ENCODE measurements at regions not wholly inside any gene's neighbourhood (a gene's known extent, or its start where the extent isn't known, plus 50 kb on each side); places are given as distances from the start of the nearest gene placed in this dataset.

- H3K4me3 ChIP-seq (ENCODE audit: low read depth, low read length) = no peak overlapping the region
- TF ChIP-seq, protein P1, sequence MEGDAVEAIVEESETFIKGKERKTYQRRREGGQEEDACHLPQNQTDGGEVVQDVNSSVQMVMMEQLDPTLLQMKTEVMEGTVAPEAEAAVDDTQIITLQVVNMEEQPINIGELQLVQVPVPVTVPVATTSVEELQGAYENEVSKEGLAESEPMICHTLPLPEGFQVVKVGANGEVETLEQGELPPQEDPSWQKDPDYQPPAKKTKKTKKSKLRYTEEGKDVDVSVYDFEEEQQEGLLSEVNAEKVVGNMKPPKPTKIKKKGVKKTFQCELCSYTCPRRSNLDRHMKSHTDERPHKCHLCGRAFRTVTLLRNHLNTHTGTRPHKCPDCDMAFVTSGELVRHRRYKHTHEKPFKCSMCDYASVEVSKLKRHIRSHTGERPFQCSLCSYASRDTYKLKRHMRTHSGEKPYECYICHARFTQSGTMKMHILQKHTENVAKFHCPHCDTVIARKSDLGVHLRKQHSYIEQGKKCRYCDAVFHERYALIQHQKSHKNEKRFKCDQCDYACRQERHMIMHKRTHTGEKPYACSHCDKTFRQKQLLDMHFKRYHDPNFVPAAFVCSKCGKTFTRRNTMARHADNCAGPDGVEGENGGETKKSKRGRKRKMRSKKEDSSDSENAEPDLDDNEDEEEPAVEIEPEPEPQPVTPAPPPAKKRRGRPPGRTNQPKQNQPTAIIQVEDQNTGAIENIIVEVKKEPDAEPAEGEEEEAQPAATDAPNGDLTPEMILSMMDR (IDR thresholded peaks at IDR 0.05; ENCODE audit: insufficient read depth, low read depth, low read length) = no peak
- no peak for DNase-seq (ENCODE audit: low read depth)
Measured at GRCh38 chr14:26199096-26199495, 398.7 kb downstream of the NOVA1 start.

DNA sequence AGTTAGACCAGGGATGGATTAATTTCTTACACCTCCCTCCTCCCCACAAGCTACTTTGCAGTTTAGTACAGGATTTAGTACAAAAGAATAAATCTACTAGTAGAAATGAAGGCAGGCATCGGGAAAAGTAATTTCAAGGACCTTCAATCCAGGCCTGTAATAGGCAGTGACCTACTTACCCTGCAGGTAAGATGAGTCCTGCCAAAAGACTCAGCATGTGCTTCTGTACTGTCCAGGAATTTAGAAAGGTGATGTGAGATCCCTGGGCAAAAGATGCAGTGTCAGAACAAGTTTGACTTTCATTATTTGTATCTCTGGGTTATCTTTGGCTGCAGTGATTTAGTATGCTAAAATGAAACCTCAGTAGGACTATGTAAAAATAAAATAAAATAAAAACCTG is 403.0 kb downstream of the NOVA1 start:
- DNase-seq (ENCODE audit: low read depth) = no peak
- TF ChIP-seq, protein P1 (IDR thresholded peaks at IDR 0.05; ENCODE audit: insufficient read depth, low read depth, low read length) = no peak

DNA sequence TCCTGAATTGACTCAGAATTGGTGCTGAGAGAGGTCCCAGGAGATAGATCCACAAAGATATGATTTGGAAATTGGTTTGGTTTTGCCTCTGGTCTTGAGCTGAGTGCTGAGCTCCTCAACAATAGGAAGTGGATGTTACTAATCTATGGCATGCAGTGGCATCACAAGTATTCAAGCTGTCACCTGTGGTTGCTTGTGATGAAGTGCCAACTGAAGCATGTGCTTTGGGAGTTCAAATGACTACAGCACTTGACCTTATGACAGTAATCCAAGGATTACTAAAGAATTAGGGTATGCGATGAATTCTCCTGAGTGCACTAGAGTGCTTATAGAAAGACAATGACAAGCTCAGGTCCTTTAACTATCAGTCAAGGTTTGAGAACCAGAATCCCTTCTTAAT is 406.2 kb downstream of the NOVA1 start:
- no peak overlapping the region for H3K4me3 ChIP-seq (ENCODE audit: low read depth, low read length)
- TF ChIP-seq, protein P1 (IDR thresholded peaks at IDR 0.05; ENCODE audit: insufficient read depth, low read depth, low read length) = no peak
- DNase-seq (ENCODE audit: low read depth) = no peak

More for the DNA sequence above, 403.0 kb downstream of the NOVA1 start:
- H3K4me3 ChIP-seq (ENCODE audit: low read depth, low read length) = no peak overlapping the region

- H3K4me3 ChIP-seq (ENCODE audit: low read depth, low read length) = no peak overlapping the region
- TF ChIP-seq, protein P1 (IDR thresholded peaks at IDR 0.05; ENCODE audit: insufficient read depth, low read depth, low read length) = no peak
- DNase-seq (ENCODE audit: low read depth) = no peak
Measured at GRCh38 chr14:26191123-26191522, 406.7 kb downstream of the NOVA1 start.

GRCh38 chr14:26190646-26191045 is 407.2 kb downstream of the NOVA1 start:
- DNase-seq (ENCODE audit: low read depth) = peak; percentile 11
- TF ChIP-seq, protein P1 (IDR thresholded peaks at IDR 0.05; ENCODE audit: insufficient read depth, low read depth, low read length) = no peak

GRCh38 chr14:26187996-26188620 is 409.7 kb downstream of the NOVA1 start:
- TF ChIP-seq, protein P1 (IDR thresholded peaks at IDR 0.05; ENCODE audit: insufficient read depth, low read depth, low read length) = no peak
- DNase-seq (ENCODE audit: low read depth) = peak; percentile 82

More at GRCh38 chr14:26190646-26191045, 407.2 kb downstream of the NOVA1 start:
- H3K4me3 ChIP-seq (ENCODE audit: low read depth, low read length) = no peak overlapping the region

GRCh38 chr14:26180221-26180620 is 417.6 kb downstream of the NOVA1 start:
- no peak for DNase-seq (ENCODE audit: low read depth)
- TF ChIP-seq, protein P1 (IDR thresholded peaks at IDR 0.05; ENCODE audit: insufficient read depth, low read depth, low read length) = no peak
- no peak overlapping the region for H3K4me3 ChIP-seq (ENCODE audit: low read depth, low read length)

More at GRCh38 chr14:26187996-26188620, 409.7 kb downstream of the NOVA1 start:
- H3K4me3 ChIP-seq (ENCODE audit: low read depth, low read length) = no peak overlapping the region
